Osteoblast (primary cell): ENCODE measurements at regions not wholly inside any gene's neighbourhood (a gene's known extent, or its start where the extent isn't known, plus 50 kb on each side); places are given as distances from the start of the nearest gene placed in this dataset.

Source experiments
- DNase-seq: peaks from one replicate; pipeline ENCODE4 v3.0.0; 2011; ENCODE audit warnings: low spot score, mixed read lengths; ENCODE audit not compliant: insufficient read length; ENCODE audit errors: missing footprints
- H2AFZ ChIP-seq: 2 replicates; pipeline ENCODE4 v1.6.0; 2011; ENCODE audit warnings: mild to moderate bottlenecking, low read length
- H3K27ac ChIP-seq: 2 replicates; pipeline ENCODE4 v1.5.1; 2011; ENCODE audit warnings: mild to moderate bottlenecking, low read depth, low read length, moderate library complexity
- H3K27me3 ChIP-seq: 2 replicates; pipeline ENCODE4 v1.6.0; 2012; ENCODE audit warnings: mild to moderate bottlenecking, control low read depth, inconsistent platforms, low read length, moderate library complexity; ENCODE audit not compliant: insufficient read depth
- H3K36me3 ChIP-seq: 2 replicates; pipeline ENCODE4 v1.5.1; 2011; ENCODE audit warnings: mild to moderate bottlenecking, low read length, control low read depth, moderate library complexity; ENCODE audit not compliant: insufficient read depth
- H3K4me1 ChIP-seq: 2 replicates; pipeline ENCODE4 v1.5.1; 2011; ENCODE audit warnings: mild to moderate bottlenecking, low read length, control low read depth, moderate library complexity; ENCODE audit not compliant: insufficient read depth
- H3K4me2 ChIP-seq: 2 replicates; pipeline ENCODE4 v1.6.0; 2011; ENCODE audit warnings: mild to moderate bottlenecking, low read length; ENCODE audit not compliant: insufficient read depth
- H3K4me3 ChIP-seq: fragments of 200-600 bp; sonication (generic); 3 replicates; pipeline ENCODE4 v1.5.1; 2012; ENCODE audit warnings: mild to moderate bottlenecking, low read length, inconsistent platforms; ENCODE audit not compliant: insufficient read depth
- H3K79me2 ChIP-seq: 2 replicates; pipeline ENCODE4 v1.6.0; 2012; ENCODE audit warnings: mild to moderate bottlenecking, low read length, control low read depth, inconsistent platforms; ENCODE audit not compliant: insufficient read depth
- H3K9me3 ChIP-seq: 2 replicates; pipeline ENCODE4 v1.5.1; 2011; ENCODE audit warnings: low read depth, low read length, control low read depth
- H4K20me1 ChIP-seq: 2 replicates; pipeline ENCODE4 v1.6.0; 2012; ENCODE audit warnings: mild to moderate bottlenecking, low read length, control low read depth; ENCODE audit not compliant: insufficient read depth
- CTCF ChIP-seq: IDR thresholded peaks from 2 replicates; pipeline ENCODE4 v1.5.1; 2011; ENCODE audit warnings: mild to moderate bottlenecking, low read depth, low read length, moderate library complexity; ENCODE audit errors: extremely low read depth

- Histone ChIP-seq H3K9me3 (no peaks in the 10 kb centered on the region), H3K4me1 (peaks cover 37% of the 10 kb centered on the region), H4K20me1 (no peaks in the 10 kb centered on the region), H3K79me2 (no peaks in the 10 kb centered on the region), H3K4me3 (no peak overlapping the region), H3K27ac (no peak overlapping the region), H2AFZ (no peak overlapping the region), H3K27me3 (no peaks in the 10 kb centered on the region), H3K4me2 (no peak overlapping the region), H3K36me3 (no peaks in the 10 kb centered on the region)
- TF ChIP-seq CTCF, result no peak
- no peak for DNase-seq
Observed at GRCh38 chr7:94069162-94069739, 65.1 kb upstream of the BET1 start.

- no peaks in the 10 kb centered on the region for H3K9me3 ChIP-seq
- no peak overlapping the region for H3K27ac ChIP-seq
- H3K79me2 ChIP-seq, result no peaks in the 10 kb centered on the region
- no peak for DNase-seq
- no peaks in the 10 kb centered on the region for H4K20me1 ChIP-seq
- H3K4me1 ChIP-seq, result no peaks in the 10 kb centered on the region
- H2AFZ ChIP-seq, result no peak overlapping the region
- H3K4me2 ChIP-seq, result no peak overlapping the region
- no peak for TF ChIP-seq CTCF
- H3K27me3 ChIP-seq, result no peaks in the 10 kb centered on the region
- H3K36me3 ChIP-seq, result no peaks in the 10 kb centered on the region
- H3K4me3 ChIP-seq, result no peak overlapping the region
Observed at GRCh38 chr7:94080551-94080950, 76.4 kb upstream of the BET1 start.

GRCh38 chr7:94082126-94082525 is 78.0 kb upstream of the BET1 start:
- H3K9me3 ChIP-seq, result no peaks in the 10 kb centered on the region
- no peaks in the 10 kb centered on the region for H3K36me3 ChIP-seq
- no peaks in the 10 kb centered on the region for H3K4me1 ChIP-seq
- no peak for TF ChIP-seq CTCF
- H3K27ac ChIP-seq, result no peak overlapping the region
- no peak overlapping the region for H2AFZ ChIP-seq
- H3K4me3 ChIP-seq, result no peak overlapping the region
- no peaks in the 10 kb centered on the region for H4K20me1 ChIP-seq
- DNase-seq, result no peak
- no peak overlapping the region for H3K4me2 ChIP-seq
- H3K27me3 ChIP-seq, result no peaks in the 10 kb centered on the region
- H3K79me2 ChIP-seq, result no peaks in the 10 kb centered on the region

GRCh38 chr7:94087664-94088352 is 83.7 kb upstream of the BET1 start:
- peak; percentile 82 for TF ChIP-seq CTCF
- peak overlapping the region; percentile 75 for H2AFZ ChIP-seq
- DNase-seq, result peak; percentile 86
- H4K20me1 ChIP-seq, result no peaks in the 10 kb centered on the region
- H3K4me1 ChIP-seq, result peaks cover 19% of the 10 kb centered on the region
- no peaks in the 10 kb centered on the region for H3K36me3 ChIP-seq
- no peaks in the 10 kb centered on the region for H3K79me2 ChIP-seq
- peak overlapping the region; percentile 83 for H3K4me2 ChIP-seq
- H3K4me3 ChIP-seq, result peak overlapping the region; percentile 61
- H3K27ac ChIP-seq, result peak overlapping the region; percentile 56
- no peaks in the 10 kb centered on the region for H3K27me3 ChIP-seq
- no peaks in the 10 kb centered on the region for H3K9me3 ChIP-seq
